HG02759 (cell line): ENCODE measurements at regions not wholly inside any gene's neighbourhood (a gene's known extent, or its start where the extent isn't known, plus 50 kb on each side); places are given as distances from the start of the nearest gene placed in this dataset.

ENCODE experiments used
- ATAC-seq: cut with Tn5 transposase; IDR thresholded peaks from one replicate; pipeline ENCODE4 v1.9.1; 2021; ENCODE audit warnings: mild to moderate bottlenecking, moderate library complexity; ENCODE audit not compliant: unreplicated experiment

GRCh38 chr6:93083337-93084230, 335.8 kb downstream of the EPHA7 start:
- no peak for ATAC-seq

GRCh38 chr6:93081901-93082300, 337.5 kb downstream of the EPHA7 start:
- no peak for ATAC-seq

- ATAC-seq: no peak
Observed at GRCh38 chr6:93079061-93079460, 340.3 kb downstream of the EPHA7 start.

- no peak for ATAC-seq
Observed at GRCh38 chr6:93073811-93074210, 345.5 kb downstream of the EPHA7 start.

- ATAC-seq: no peak
Observed at GRCh38 chr6:93069856-93070255, 349.5 kb downstream of the EPHA7 start.

- no peak for ATAC-seq
Observed at GRCh38 chr6:93059911-93060310, 359.4 kb downstream of the EPHA7 start.

GRCh38 chr6:93057584-93057983, 361.8 kb downstream of the EPHA7 start:
- no peak for ATAC-seq

- no peak for ATAC-seq
Observed at GRCh38 chr6:93048381-93048780, 371.0 kb downstream of the EPHA7 start.

- no peak for ATAC-seq
Observed at GRCh38 chr6:93047033-93047432, 372.3 kb downstream of the EPHA7 start.

- ATAC-seq: no peak
Observed at GRCh38 chr6:93045156-93045555, 374.2 kb downstream of the EPHA7 start.

- ATAC-seq: no peak
Observed at GRCh38 chr6:93040375-93040774, 379.0 kb downstream of the EPHA7 start.

GRCh38 chr6:93036835-93037234, 382.5 kb downstream of the EPHA7 start:
- peak; percentile 57 for ATAC-seq

- ATAC-seq: no peak
Observed at GRCh38 chr6:93035756-93036155, 383.6 kb downstream of the EPHA7 start.

GRCh38 chr6:93021235-93021915, 398.0 kb downstream of the EPHA7 start:
- no peak for ATAC-seq

- ATAC-seq: no peak
Observed at GRCh38 chr6:93017626-93018025, 401.7 kb downstream of the EPHA7 start.

- no peak for ATAC-seq
Observed at GRCh38 chr6:93017213-93017612, 402.1 kb downstream of the EPHA7 start.

GRCh38 chr6:93013054-93013453, 406.3 kb downstream of the EPHA7 start:
- no peak for ATAC-seq

GRCh38 chr6:93008375-93008774, 411.0 kb downstream of the EPHA7 start:
- no peak for ATAC-seq

GRCh38 chr6:92989656-92990055, 429.7 kb downstream of the EPHA7 start:
- ATAC-seq: no peak

GRCh38 chr6:92979281-92979680, 440.1 kb downstream of the EPHA7 start:
- no peak for ATAC-seq

GRCh38 chr6:92977018-92977417, 442.3 kb downstream of the EPHA7 start:
- ATAC-seq: peak; percentile 69

GRCh38 chr6:92967362-92967761, 452.0 kb downstream of the EPHA7 start:
- ATAC-seq: no peak
